ENCODE measurements at regions not wholly inside any gene's neighbourhood (a gene's known extent, or its start where the extent isn't known, plus 50 kb on each side); places are given as distances from the start of the nearest gene placed in this dataset.
"Not testable (repeated sequence)": the region's sequence is repeated elsewhere in the genome, so short reads cannot be mapped to it uniquely, and the experiment has no call there.

GRCh38 chr15:20292422-20293005 lies 249.1 kb downstream of the GOLGA6L6 start:
- not testable (repeated sequence) for TF ChIP-seq CTCF (IDR thresholded peaks at IDR 0.05); ZFX (IDR thresholded peaks at IDR 0.05; ENCODE audit: borderline replicate concordance)

All from 22Rv1 (cell line).